GM21381 (cell line): ENCODE measurements at regions not wholly inside any gene's neighbourhood (a gene's known extent, or its start where the extent isn't known, plus 50 kb on each side); places are given as distances from the start of the nearest gene placed in this dataset.

Source experiments
- ATAC-seq: cut with Tn5 transposase; IDR thresholded peaks from one replicate; pipeline ENCODE4 v1.9.1; 2021; ENCODE audit warnings: mild to moderate bottlenecking, moderate library complexity; ENCODE audit not compliant: unreplicated experiment

- no peak for ATAC-seq
These were observed 109.2 kb upstream of the DRD2 start for GRCh38 chr11:113584371-113584770.

GRCh38 chr11:113581713-113582112, 106.5 kb upstream of the DRD2 start:
- ATAC-seq: no peak

GRCh38 chr11:113579292-113579940, 104.2 kb upstream of the DRD2 start:
- no peak for ATAC-seq

GRCh38 chr11:113578715-113579250, 103.6 kb upstream of the DRD2 start:
- no peak for ATAC-seq

- ATAC-seq: no peak
These were observed 102.8 kb upstream of the DRD2 start for GRCh38 chr11:113578033-113578380.

GRCh38 chr11:113577356-113578032, 102.3 kb upstream of the DRD2 start:
- no peak for ATAC-seq

DNA sequence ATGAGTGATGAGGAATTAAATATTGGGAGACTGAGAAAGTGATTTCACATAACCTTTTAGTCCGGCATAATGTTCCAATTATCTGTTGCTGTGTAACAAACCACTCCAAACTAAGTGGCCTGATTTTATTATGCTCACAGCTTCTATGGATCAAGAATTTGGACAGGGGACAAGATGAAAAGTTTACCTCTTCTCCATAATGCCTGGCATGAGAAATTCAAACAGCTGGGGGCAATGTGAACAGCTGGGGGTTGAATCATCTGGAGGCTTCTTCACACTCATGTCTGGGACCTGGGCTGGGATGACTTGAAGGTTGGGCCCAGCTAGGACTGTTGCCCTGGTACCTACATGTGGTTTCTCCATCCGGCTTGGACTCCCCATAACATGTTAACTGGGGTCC, 99.4 kb upstream of the DRD2 start:
- no peak for ATAC-seq

GRCh38 chr11:113574171-113574570, 99.0 kb upstream of the DRD2 start:
- no peak for ATAC-seq

DNA sequence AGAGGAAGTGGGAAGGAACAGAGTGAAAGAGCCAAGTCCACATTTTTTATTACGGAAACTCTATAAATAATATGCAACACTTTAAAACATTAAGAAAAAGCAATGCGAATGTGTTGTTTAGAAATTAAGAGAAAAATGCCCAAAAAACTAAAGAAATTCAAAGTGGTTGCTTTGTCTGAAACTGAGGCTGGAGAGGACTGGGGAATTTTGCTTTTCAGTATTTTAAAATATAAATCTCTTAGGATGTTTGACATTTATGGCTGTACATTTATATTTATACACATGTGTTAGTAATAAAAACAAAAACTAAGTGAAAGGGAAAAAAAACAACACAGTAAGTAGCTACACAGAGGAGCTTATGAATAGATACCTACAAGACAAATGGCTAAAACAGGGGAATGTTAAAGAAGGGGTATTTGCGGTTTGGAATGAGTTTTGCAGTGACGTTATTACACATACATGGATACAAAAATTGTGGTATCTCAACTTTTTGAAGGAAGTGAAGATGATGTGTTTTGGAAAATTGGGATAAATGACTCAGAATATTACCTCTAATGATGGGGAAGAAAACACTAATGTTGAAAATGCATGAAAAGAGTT, 97.0 kb upstream of the DRD2 start:
- ATAC-seq: no peak

DNA sequence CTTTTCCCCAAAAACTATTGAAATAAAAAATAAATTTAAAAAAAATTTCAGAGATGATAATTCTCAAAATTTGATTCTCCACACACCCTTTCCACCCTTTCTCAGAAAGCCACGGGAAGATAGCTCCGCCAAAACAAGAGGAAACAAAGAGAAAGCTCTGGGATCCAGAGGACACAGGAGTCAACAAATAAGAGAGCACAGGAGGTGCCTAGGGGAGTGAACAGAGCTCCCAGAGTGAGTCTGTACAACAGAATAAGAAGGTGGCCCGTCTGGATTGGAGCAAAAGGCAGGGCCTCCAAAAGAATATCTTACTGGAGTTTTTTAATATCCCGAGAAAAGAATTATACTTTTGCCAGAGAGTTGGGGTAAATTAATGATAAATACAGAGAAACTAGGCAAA, 96.3 kb upstream of the DRD2 start:
- no peak for ATAC-seq

GRCh38 chr11:113570906-113571305, 95.7 kb upstream of the DRD2 start:
- ATAC-seq: no peak

- ATAC-seq: no peak
These were observed 94.2 kb upstream of the DRD2 start for GRCh38 chr11:113569391-113569790.

- ATAC-seq: no peak
These were observed 93.4 kb upstream of the DRD2 start for GRCh38 chr11:113568566-113568965.

GRCh38 chr11:113567867-113568544, 92.8 kb upstream of the DRD2 start:
- ATAC-seq: no peak

GRCh38 chr11:113567097-113567496, 91.9 kb upstream of the DRD2 start:
- ATAC-seq: no peak

GRCh38 chr11:113564527-113565130, 89.4 kb upstream of the DRD2 start:
- no peak for ATAC-seq

- no peak for ATAC-seq
These were observed 88.7 kb upstream of the DRD2 start for GRCh38 chr11:113563766-113564526.

GRCh38 chr11:113562981-113563461, 87.8 kb upstream of the DRD2 start:
- ATAC-seq: no peak

- no peak for ATAC-seq
These were observed 87.4 kb upstream of the DRD2 start for GRCh38 chr11:113562576-113562975.

DNA sequence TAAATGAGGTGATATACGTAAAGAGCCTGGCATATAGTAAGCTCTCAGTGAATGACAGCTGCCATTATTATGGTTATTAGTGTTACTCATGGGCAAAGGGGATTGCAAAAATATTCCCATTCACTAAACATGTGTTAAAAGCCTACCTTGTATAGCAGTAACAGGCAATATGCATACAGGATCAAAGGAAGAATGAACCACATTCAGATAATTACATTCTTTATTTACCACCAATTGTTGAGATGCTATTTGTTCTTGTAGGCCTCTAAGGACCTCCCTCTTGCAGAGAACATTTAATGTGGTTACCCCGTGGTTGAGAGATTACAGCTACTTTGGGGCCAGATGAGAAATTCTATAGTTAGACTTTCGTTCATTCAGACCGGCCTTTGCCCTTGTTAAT, 82.7 kb upstream of the DRD2 start:
- no peak for ATAC-seq
